ENCODE measurements at regions not wholly inside any gene's neighbourhood (a gene's known extent, or its start where the extent isn't known, plus 50 kb on each side); places are given as distances from the start of the nearest gene placed in this dataset.

GRCh38 chr14:104442107-104442551 is 137.4 kb upstream of the C14orf180 start:
- TF ChIP-seq, protein P1, sequence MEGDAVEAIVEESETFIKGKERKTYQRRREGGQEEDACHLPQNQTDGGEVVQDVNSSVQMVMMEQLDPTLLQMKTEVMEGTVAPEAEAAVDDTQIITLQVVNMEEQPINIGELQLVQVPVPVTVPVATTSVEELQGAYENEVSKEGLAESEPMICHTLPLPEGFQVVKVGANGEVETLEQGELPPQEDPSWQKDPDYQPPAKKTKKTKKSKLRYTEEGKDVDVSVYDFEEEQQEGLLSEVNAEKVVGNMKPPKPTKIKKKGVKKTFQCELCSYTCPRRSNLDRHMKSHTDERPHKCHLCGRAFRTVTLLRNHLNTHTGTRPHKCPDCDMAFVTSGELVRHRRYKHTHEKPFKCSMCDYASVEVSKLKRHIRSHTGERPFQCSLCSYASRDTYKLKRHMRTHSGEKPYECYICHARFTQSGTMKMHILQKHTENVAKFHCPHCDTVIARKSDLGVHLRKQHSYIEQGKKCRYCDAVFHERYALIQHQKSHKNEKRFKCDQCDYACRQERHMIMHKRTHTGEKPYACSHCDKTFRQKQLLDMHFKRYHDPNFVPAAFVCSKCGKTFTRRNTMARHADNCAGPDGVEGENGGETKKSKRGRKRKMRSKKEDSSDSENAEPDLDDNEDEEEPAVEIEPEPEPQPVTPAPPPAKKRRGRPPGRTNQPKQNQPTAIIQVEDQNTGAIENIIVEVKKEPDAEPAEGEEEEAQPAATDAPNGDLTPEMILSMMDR (IDR thresholded peaks at IDR 0.05; ENCODE audit: borderline replicate concordance, extremely low read depth, low read length, poor library complexity, severe bottlenecking), result no peak
- TF ChIP-seq EZH2 (IDR thresholded peaks at IDR 0.05; ENCODE audit: borderline replicate concordance, low read depth, low read length, severe bottlenecking), result no peak
